A172 (cell line): ENCODE measurements at regions not wholly inside any gene's neighbourhood (a gene's known extent, or its start where the extent isn't known, plus 50 kb on each side); places are given as distances from the start of the nearest gene placed in this dataset.

Source experiments
- DNase-seq: peaks from one replicate; pipeline ENCODE4 v3.0.0-alpha.2; 2015; ENCODE audit warnings: low spot score

DNA sequence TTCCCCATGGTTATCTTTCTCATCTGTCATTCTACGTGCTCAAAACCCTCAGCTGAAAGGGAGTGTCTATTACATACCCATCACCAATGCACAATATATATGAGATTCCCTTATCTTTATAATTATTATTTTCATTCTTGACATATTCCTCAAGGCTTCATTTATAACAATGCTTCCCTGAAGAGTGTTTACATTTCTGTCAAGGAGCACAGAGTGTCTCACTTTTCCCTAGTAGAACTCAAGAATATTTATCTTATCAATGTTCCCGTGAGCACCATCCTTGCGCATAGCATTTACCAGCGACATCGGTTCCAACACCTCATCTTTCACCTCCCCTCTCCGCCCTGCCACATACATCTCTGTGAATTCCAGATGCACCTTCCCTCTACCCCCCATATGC, 250.6 kb downstream of the PLA2G4A start:
- no peak for DNase-seq

DNA sequence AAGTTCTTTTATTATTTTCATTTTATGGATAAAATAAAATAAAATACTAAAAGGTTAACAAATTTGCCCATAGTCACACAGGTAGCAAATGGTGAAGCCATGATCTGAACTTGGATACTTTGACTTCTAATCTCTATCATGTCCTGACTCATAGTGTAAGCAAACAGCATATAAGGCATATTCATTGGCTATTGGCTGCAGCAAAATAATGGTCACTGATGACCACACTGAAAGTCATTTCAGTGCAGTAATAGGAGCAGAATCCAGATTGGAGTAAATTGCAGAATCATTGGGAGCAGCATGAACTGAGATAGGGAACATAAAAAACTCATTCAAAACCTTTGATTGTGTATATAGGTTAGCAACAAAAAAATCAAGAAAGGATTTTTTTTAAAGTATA, 262.9 kb downstream of the PLA2G4A start:
- DNase-seq, result peak; percentile 65

- DNase-seq, result no peak
These were observed 263.4 kb downstream of the PLA2G4A start for GRCh38 chr1:187092104-187092503.

DNA sequence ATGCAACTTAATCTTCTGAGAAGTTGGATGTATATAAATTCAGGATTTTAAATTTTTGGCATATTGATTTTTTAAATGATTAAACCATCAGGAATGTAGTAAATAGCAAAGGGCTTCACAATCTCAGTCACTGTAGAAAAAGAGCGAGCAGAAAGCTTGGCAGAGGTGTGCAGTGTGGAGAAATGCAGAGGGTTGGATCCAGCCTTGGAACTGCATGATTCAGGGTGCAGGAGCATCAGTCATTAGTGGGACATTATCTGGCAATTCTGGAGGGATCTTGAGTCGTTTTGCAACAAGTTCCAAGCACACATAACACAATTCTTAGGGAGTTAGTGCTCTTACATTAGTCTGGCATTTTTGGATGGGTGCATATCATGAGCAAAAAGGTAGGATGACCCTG, 267.9 kb downstream of the PLA2G4A start:
- DNase-seq, result no peak

- no peak for DNase-seq
These were observed 281.6 kb downstream of the PLA2G4A start for GRCh38 chr1:187110351-187110750.

GRCh38 chr1:187114792-187115191, 286.0 kb downstream of the PLA2G4A start:
- no peak for DNase-seq

DNA sequence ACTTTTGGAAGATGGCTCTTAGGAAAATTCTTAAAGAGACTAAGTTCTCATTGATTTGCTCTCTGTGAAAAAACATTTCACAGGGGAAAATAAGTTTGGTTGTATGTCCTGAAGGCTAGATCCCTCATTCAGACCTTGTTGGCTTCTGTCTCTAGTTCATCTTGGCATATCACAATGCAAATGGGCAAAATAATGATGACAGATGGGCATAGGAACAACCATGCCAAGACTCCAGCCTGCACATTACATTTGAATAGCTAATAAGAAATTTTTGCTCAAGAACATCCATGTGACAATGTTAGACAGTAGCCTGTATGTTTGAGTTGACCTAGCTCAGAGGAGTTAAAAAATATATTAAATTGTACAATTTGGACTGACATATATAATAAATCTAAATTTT, 292.9 kb downstream of the PLA2G4A start:
- no peak for DNase-seq

DNA sequence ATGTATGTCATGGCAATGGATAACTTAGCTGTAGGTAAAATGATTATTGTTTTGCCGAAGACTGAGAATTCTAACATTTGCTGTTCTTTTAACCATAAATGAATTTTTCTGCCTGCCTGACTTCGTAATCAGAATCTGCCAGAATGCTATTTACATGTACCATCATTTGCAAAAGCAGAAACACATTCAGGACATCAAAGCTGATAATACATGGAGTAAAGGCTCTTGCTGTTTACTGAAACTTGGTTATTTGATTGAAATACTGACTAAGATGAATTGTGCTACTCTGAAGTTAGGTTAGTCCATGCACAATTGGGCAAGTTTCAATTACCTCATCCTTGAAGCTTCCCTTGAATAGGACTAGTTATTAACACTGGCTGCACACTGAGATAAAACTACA, 293.8 kb downstream of the PLA2G4A start:
- DNase-seq, result no peak

DNA sequence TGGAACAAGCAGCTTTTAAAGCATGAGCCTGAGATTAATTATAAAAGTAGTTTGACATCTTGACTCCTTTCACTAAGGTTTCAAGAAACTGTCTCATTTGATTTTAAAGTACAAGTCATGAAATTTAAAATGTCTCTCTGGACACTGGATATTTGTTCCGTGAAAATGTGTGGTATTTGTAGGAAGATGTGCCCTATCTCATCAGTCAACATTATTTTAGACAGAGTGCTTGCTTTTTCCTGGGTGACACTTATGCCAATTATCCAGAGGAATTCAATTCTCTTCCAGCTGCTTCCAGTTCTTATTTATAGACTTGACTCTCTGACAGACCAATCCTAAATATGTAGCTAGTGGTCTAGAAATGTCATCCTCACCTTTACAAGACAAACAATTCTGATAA, 300.4 kb downstream of the PLA2G4A start:
- no peak for DNase-seq

GRCh38 chr1:187143783-187144182, 315.0 kb downstream of the PLA2G4A start:
- DNase-seq, result no peak

DNA sequence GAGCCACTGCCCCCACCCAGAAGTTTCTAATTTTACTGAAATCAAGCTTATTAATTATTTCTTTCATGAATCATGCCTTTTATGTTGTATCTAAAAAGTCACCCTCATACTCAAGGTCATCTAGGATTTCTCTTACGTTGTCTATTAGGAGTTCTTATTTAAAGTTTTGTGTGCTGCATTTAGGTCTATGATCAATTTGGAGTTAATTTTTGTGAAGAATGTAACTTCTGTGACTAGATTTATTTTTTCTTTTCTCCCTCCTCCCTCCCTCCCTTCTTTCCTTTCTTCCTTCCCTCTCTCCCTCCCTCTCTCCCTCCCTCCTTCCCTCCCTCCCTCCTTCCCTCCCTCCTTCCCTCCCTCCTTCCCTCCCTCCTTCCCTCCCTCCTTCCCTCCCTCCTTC, 317.6 kb downstream of the PLA2G4A start:
- DNase-seq, result no peak

DNA sequence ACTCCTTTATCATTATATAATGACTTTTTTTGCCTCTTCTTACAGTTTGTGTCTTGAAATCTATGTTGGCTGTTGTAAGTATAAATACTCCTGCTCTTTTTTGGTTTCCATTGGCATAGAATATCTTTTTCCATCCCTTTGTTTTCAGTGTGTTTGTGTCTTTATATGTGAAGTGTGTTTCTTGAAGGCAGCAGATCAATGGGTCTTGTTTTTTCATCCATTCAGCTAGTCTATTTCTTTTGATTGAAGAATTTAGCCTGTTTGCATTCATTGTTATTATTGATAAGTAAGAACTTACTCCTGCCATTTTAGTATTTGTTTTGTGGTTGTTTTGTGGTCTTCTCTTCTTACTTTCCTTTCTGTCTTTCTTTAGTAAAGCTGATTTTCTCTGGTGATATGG, 322.8 kb downstream of the PLA2G4A start:
- no peak for DNase-seq

DNA sequence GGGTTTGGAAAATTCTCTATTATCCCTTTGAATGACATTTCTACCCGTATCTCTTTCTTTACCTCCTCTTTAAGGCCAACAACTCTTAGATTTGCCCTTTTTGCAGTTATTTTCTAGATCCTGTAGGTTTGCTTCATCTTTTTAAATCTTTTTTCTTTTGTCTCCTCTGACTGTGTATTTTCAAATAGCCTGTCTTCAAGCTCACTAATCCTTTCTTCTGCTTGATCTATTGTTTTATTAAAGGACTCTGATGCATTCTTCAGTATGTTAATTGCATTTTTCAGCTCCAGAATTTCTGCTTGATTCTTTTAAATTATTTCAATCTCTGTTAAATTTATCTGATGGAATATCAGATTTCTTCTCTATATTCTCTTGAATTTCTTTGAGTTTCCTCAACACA, 324.3 kb downstream of the PLA2G4A start:
- DNase-seq, result no peak

DNA sequence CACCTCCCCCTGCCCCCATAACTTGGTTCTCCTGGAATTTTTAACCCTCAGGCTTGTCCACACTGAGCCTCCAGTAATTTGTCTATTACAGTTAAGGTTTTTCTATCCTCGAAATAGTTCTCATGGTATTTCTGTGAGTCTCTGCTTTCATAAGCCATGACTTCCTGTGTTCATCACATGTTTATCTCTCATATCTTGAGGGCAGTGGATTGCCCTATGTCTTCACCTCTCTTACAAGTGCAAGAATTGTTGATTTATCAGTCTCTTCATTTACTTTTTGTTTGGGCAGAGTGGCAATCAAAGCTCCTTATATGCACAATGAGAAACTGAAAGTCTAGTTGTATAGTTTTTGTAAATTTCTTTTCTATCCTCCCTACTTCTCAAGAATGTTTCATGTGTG, 328.4 kb downstream of the PLA2G4A start:
- DNase-seq, result no peak

DNA sequence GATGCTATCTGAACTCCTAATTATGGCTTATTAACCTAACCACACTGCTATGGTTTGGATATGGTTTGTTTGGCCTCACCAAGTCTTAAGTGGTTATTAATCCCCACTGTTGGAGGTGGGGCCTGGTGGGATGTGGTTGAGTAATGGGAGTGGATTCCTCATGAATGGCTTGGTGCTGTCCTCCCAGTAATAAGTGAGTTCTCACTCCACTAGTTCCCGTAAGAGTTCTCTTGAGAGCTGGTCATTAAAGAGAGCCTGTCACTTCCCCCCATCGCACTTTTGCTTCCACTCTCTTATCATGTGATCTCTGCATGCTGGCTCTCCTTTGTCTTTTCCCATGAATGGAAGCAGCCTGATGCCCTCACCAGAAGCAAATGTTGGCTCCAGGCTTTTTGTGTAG, 328.8 kb downstream of the PLA2G4A start:
- DNase-seq, result no peak

- no peak for DNase-seq
These were observed 338.8 kb downstream of the PLA2G4A start for GRCh38 chr1:187167555-187167954.

DNA sequence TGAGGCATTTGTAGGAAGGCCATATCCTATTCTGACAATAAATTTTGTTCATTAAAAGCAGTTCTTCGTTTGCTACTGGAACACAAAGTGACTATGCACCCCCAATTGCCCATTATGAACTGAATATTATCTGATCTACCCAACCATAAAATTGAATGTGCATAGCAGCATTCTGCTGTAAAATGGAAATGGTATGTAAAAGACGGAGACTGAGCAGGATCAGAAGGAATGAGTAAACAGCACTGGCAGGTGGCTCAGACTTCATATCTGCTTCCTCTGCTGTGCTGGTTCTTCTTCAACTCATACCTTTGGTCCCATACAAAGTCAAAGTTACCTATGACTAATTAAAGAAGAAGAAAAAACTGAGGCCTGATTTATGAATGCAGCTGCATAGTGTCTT, 339.5 kb downstream of the PLA2G4A start:
- no peak for DNase-seq

DNA sequence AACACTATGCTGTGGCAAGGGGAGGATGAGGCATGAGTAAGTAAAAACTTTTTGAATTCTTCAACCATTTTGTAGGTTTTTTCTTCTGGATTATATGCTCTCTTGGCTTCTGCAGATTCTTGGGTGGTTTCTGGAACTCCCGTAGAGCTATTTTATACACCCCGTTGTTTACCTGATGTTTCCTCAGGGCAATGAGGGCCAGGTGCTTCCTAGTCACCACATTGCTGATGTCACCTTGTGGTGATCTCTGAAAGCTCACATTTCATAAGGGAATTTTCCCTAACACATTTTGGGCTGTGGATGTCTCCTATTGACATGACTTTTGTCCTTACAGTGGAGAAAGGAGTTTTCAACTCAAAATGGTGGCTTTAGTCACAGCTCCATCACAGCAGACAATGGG, 356.6 kb downstream of the PLA2G4A start:
- no peak for DNase-seq

DNA sequence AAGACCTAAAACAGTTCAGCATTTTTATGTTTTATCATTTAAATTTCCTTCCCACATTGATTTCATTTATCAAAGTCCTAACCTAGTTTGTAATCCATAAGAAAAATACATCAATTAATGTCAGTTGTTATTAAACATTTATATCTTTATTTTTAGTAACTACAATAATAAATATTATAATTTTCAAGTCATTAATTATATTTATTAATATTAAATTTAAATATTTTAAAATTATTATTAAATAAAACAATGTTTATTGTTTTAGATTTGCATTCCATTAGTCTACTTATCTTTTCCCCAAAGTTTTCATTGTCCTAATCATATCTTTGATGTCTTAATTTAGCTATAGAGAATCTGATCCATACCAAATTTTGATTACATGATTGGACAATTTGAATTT, 368.9 kb downstream of the PLA2G4A start:
- no peak for DNase-seq

- peak; percentile 69 for DNase-seq
These were observed 374.5 kb downstream of the PLA2G4A start for GRCh38 chr1:187203257-187203656.

DNA sequence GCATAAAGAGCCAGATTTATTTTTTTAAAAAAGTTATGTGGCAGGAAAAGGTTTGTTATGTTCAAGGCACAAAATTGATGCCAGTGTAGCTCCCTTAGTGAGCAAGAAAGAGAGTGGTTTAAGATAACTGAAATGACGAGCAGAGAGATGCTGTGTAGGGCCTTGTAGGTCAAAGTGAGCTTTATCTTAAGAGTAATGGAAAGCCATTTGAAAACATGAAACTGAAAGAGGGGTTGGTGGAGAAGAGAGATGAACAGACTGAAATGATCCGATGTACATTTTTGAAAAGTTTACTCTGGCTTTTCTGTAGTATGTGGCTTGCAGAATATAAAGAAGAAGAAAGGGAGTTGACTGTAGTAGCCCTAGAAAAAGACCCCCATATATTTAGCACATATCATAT, 383.6 kb downstream of the PLA2G4A start:
- DNase-seq, result no peak

DNA sequence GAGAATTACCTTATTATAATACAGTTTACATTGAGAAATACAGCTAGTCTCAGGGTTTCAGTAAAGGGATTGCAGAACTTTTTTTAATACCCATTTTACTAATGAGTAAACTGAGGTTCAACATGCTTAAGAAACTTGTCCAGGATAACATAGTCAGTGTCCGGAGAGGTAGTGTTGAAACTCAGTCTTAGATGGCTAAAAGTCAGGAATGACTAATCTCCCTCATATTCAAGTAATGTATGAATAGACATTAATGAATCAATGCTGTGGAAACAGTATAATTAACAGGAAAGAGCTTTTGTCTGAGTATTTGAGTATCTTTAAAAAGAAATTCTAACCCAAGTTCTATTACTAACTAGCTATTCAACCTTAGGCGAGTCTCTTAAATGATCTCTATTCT, 397.6 kb downstream of the PLA2G4A start:
- peak; percentile 24 for DNase-seq

GRCh38 chr1:187228790-187229189, 400.0 kb downstream of the PLA2G4A start:
- DNase-seq, result no peak

DNA sequence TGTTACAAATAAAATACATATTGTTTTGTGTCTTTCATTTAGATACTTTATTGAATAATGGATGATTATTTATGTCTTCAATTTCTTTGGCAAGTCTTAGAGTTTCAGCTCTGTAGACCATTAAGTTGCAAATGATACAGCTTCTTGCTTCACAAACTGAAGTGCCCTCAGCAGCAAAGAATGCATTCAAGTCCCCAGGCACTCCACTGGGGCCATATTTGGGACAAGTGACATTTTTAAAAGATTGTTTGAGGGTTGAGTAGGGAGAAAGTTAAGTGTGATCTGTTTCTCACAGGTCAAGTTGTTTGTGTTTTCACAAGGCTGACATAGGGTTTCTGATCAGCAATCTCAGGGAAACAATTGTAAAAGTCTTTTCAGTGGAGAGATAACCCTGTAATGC, 400.7 kb downstream of the PLA2G4A start:
- DNase-seq, result no peak

DNA sequence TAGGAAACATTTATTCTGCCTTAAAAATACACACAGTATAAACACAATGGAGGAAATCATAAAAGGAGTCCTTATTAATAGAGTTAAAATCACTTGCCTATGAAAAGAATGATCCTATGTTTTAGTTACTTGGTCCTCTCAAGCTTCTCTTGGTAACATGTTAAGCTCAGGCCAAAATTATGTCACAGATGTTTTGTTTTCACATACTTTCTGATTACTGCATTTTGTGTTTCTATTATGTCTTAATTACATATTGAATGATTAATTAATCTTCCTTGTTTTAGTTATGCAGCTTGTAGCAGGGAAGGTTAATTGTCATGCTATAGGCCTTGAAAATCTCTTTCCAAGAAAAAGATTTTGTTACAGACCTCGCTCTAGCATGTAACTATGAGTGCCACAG, 406.0 kb downstream of the PLA2G4A start:
- no peak for DNase-seq
